ENCODE measurements at regions not wholly inside any gene's neighbourhood (a gene's known extent, or its start where the extent isn't known, plus 50 kb on each side); places are given as distances from the start of the nearest gene placed in this dataset.

DNA sequence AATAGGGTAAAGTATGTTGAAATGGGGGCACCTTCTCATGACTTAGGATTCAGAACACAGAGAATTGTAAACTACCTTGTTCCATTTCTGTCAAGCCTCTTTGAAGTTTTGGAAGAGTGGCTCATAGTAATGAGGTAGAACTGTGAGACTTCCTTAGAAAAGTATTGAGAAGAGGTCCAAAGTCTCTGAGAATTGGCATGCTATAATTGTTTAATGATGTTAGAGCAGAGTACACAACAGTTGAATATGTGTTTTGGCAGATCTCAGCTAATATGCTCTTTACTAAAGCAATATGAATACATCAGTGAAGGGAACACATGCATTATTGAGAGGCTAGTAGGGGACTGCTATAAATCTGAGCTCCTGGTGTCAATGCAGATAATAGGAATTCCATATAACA lies 579.4 kb upstream of the RIOK2 start:
- Histone ChIP-seq H3K9me3 (ENCODE audit: insufficient read depth, low read depth, low read length) (no peaks in the 10 kb centered on the region), H4K20me1 (ENCODE audit: insufficient read depth, low read length) (no peaks in the 10 kb centered on the region), H3K36me3 (ENCODE audit: insufficient read depth, low read length) (no peaks in the 10 kb centered on the region), H3K4me1 (ENCODE audit: insufficient read depth, low read length) (no peaks in the 10 kb centered on the region), H3K9ac (ENCODE audit: low read length) (no peak overlapping the region), H3K4me2 (ENCODE audit: low read length) (no peak overlapping the region), H3K4me3 (ENCODE audit: insufficient read depth, low read depth, low read length) (no peak overlapping the region), H3K79me2 (ENCODE audit: insufficient read depth, low read length) (no peaks in the 10 kb centered on the region), H2AFZ (ENCODE audit: low read depth, low read length) (no peak overlapping the region), H3K27me3 (ENCODE audit: insufficient read depth, low read length) (no peaks in the 10 kb centered on the region), H3K27ac (ENCODE audit: low read depth, low read length) (no peak overlapping the region)
- TF ChIP-seq EZH2 (IDR thresholded peaks at IDR 0.05; ENCODE audit: insufficient read depth, low read length) (no peak), CTCF (IDR thresholded peaks at IDR 0.05; ENCODE audit: insufficient read depth, low read depth, low read length) (no peak)
- Mint-ChIP-seq H3K36me3 (ENCODE audit: low read depth, unreplicated experiment) (no peaks in the 10 kb centered on the region), H3K9me3 (ENCODE audit: unreplicated experiment) (no peaks in the 10 kb centered on the region), H3K27me3 (ENCODE audit: low read depth, unreplicated experiment) (no peaks in the 10 kb centered on the region), H3K27ac (ENCODE audit: unreplicated experiment) (no peak overlapping the region), H3K4me1 (ENCODE audit: low read depth, unreplicated experiment) (no peaks in the 10 kb centered on the region), H3K4me3 (ENCODE audit: unreplicated experiment) (no peak overlapping the region)
- FAIRE-seq = no peak
- no peak for DNase-seq (ENCODE audit: low read depth)

- no peak for FAIRE-seq
- no peaks in the 10 kb centered on the region for H3K9me3 Mint-ChIP-seq (ENCODE audit: unreplicated experiment)
These were observed 581.7 kb upstream of the RIOK2 start for GRCh38 chr5:97764700-97765099.

More at GRCh38 chr5:97764700-97765099, 581.7 kb upstream of the RIOK2 start:
- no peaks in the 10 kb centered on the region for H3K4me1 ChIP-seq (ENCODE audit: insufficient read depth, low read length)
- Mint-ChIP-seq H3K4me3 (ENCODE audit: unreplicated experiment) (no peak overlapping the region), H3K4me1 (ENCODE audit: low read depth, unreplicated experiment) (no peaks in the 10 kb centered on the region), H3K36me3 (ENCODE audit: low read depth, unreplicated experiment) (no peaks in the 10 kb centered on the region), H3K27me3 (ENCODE audit: low read depth, unreplicated experiment) (no peaks in the 10 kb centered on the region), H3K27ac (ENCODE audit: unreplicated experiment) (no peak overlapping the region)
- no peaks in the 10 kb centered on the region for H3K36me3 ChIP-seq (ENCODE audit: insufficient read depth, low read length)
- no peak for TF ChIP-seq EZH2 (IDR thresholded peaks at IDR 0.05; ENCODE audit: insufficient read depth, low read length)
- TF ChIP-seq CTCF (IDR thresholded peaks at IDR 0.05; ENCODE audit: insufficient read depth, low read depth, low read length) = no peak
- H3K27me3 ChIP-seq (ENCODE audit: insufficient read depth, low read length) = no peaks in the 10 kb centered on the region
- H3K27ac ChIP-seq (ENCODE audit: low read depth, low read length) = no peak overlapping the region
- H3K79me2 ChIP-seq (ENCODE audit: insufficient read depth, low read length) = no peaks in the 10 kb centered on the region
- DNase-seq (ENCODE audit: low read depth) = peak; percentile 66
- no peaks in the 10 kb centered on the region for H4K20me1 ChIP-seq (ENCODE audit: insufficient read depth, low read length)
- no peak overlapping the region for H2AFZ ChIP-seq (ENCODE audit: low read depth, low read length)
- H3K9me3 ChIP-seq (ENCODE audit: insufficient read depth, low read depth, low read length) = no peaks in the 10 kb centered on the region
- no peak overlapping the region for H3K4me3 ChIP-seq (ENCODE audit: insufficient read depth, low read depth, low read length)
- H3K4me2 ChIP-seq (ENCODE audit: low read length) = no peak overlapping the region
- H3K9ac ChIP-seq (ENCODE audit: low read length) = no peak overlapping the region
